ENCODE measurements at regions not wholly inside any gene's neighbourhood (a gene's known extent, or its start where the extent isn't known, plus 50 kb on each side); places are given as distances from the start of the nearest gene placed in this dataset.

GRCh38 chr4:35965300-35965699 lies 279.0 kb downstream of the ARAP2 start:
- no peak for FAIRE-seq
- CTCF ChIA-PET = no interaction called here
- H3K27ac ChIP-seq = no peak overlapping the region
- no peak overlapping the region for H3K4me2 ChIP-seq
- H3K4me3 ChIP-seq = no peak overlapping the region
- ATAC-seq = no peak
- H3K4me1 ChIP-seq = no peaks in the 10 kb centered on the region
- WGBS (ENCODE audit: missing lambda C conversion rate) = 2% methylated on average over 1 of the region's 1 CpG
- TF ChIP-seq REST (IDR thresholded peaks at IDR 0.05) = no peak
- TF ChIP-seq CTCF (IDR thresholded peaks at IDR 0.05) = no peak
- no peak for TF ChIP-seq ESRRA (IDR thresholded peaks at IDR 0.05; ENCODE audit: borderline replicate concordance, low read length)
- no peak for TF ChIP-seq GATA3 (IDR thresholded peaks at IDR 0.05; ENCODE audit: borderline replicate concordance)
- no peak for TF ChIP-seq MAFK (IDR thresholded peaks at IDR 0.05; ENCODE audit: partially characterized antibody)
- TF ChIP-seq RCOR1 (IDR thresholded peaks at IDR 0.05; ENCODE audit: low read depth, low read length) = no peak
- no peak for TF ChIP-seq CBX2 (IDR thresholded peaks at IDR 0.05; ENCODE audit: borderline replicate concordance, low read depth)
- no peaks in the 10 kb centered on the region for H3K9me3 ChIP-seq
- DNase-seq (ENCODE audit: low read depth in 1 of 2, low spot score in 1 of 2) = no peak
- POLR2A ChIA-PET = no interaction called here

- DNase-seq (ENCODE audit: low read depth in 1 of 2, low spot score in 1 of 2) (no peak), ATAC-seq (no peak), FAIRE-seq (no peak)
- H3K4me1 ChIP-seq = no peaks in the 10 kb centered on the region
- POLR2A ChIA-PET = no interaction called here
- no peak overlapping the region for H3K4me2 ChIP-seq
- CTCF ChIA-PET = no interaction called here
- TF ChIP-seq PBX3 (IDR thresholded peaks at IDR 0.05) (no peak), HOXA7 (CRISPR knock-in tag; IDR thresholded peaks at IDR 0.05) (no peak), SMC3 (IDR thresholded peaks at IDR 0.05) (no peak), NR3C1 (IDR thresholded peaks at IDR 0.05) (no peak), FOSL2 (IDR thresholded peaks at IDR 0.05) (no peak), FOSL2 (CRISPR knock-in tag; IDR thresholded peaks at IDR 0.05) (no peak), POLR2AphosphoS2 (conservative IDR thresholded peaks at IDR 0.05; ENCODE audit: low read length) (no peak), FOSB (CRISPR knock-in tag; IDR thresholded peaks at IDR 0.05) (no peak), ZSCAN20 (CRISPR knock-in tag; IDR thresholded peaks at IDR 0.05) (no peak), CBX2 (IDR thresholded peaks at IDR 0.05; ENCODE audit: borderline replicate concordance, low read depth) (no peak), SREBF2 (IDR thresholded peaks at IDR 0.05) (no peak)
- no peak overlapping the region for H3K4me3 ChIP-seq
- H3K9me3 ChIP-seq = no peaks in the 10 kb centered on the region
- H3K27ac ChIP-seq = no peak overlapping the region
Measured at GRCh38 chr4:35966566-35966965, 277.7 kb downstream of the ARAP2 start.

GRCh38 chr4:35970366-35970960 lies 273.9 kb downstream of the ARAP2 start:
- FAIRE-seq (no peak), ATAC-seq (no peak), DNase-seq (ENCODE audit: low read depth in 1 of 2, low spot score in 1 of 2) (no peak)
- TF ChIP-seq RAD21 (conservative IDR thresholded peaks at IDR 0.05 in 1 of 2, IDR thresholded peaks at IDR 0.05 in 1 of 2) = no peak
- Histone ChIP-seq H3K27ac (no peak overlapping the region), H3K4me3 (no peak overlapping the region), H3K4me1 (no peaks in the 10 kb centered on the region), H3K4me2 (no peak overlapping the region), H3K9me3 (no peaks in the 10 kb centered on the region)
- 14% methylated on average over 1 of the region's 1 CpG for WGBS (ENCODE audit: missing lambda C conversion rate)
- CTCF ChIA-PET = no interaction called here
- POLR2A ChIA-PET = no interaction called here
